GM21528 (cell line): ENCODE measurements at regions not wholly inside any gene's neighbourhood (a gene's known extent, or its start where the extent isn't known, plus 50 kb on each side); places are given as distances from the start of the nearest gene placed in this dataset.
"Not testable (repeated sequence)": the region's sequence is repeated elsewhere in the genome, so short reads cannot be mapped to it uniquely, and the experiment has no call there.

Experiments used
- ATAC-seq: cut with Tn5 transposase; IDR thresholded peaks from one replicate; pipeline ENCODE4 v1.9.1; 2021; ENCODE audit warnings: mild to moderate bottlenecking, moderate library complexity; ENCODE audit not compliant: unreplicated experiment, low FRiP score

DNA sequence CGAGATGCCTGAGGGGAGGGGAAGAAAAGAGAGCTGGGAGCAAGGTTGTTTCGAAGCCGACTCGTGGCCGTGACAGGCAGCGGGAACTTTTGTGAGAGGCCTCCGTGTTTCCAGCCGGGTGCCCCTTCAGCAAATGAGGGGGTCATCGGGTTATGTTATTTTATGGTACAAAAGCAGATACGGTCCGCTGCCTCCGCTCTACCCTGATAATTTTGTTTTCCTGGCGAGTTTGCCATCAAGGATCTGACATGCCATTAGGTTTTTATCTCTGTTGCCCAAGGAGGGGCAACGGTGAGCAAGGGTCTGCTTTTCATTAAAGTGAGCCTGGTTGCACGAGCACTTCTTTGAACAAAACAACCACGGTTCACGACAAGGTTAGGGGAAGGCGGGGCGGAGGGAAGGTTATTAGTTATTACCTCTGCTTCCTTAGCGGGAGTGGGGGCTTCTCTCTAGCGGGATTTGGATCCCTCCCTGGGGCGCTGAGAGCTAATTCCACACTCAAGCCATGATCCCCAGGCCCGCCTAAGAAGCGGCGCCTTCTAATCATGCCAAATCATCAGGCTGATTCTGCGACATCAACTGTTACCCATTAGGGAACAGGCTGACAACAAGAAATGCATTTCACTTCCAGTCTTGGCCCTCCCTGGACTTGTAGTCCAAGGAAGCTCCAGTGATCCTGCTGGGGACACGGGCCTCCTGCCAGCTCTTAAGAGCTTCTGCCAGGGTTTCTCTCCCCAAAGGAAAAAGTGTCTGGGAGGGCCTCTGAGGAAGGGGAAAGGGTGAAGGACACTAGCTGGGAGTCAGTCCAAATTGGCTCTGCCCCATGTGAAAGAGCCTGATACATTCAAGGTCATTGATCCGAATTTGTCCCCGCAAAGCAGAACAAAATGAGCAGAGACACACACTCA is 617.7 kb downstream of the MID1IP1 start:
- no peak for ATAC-seq

DNA sequence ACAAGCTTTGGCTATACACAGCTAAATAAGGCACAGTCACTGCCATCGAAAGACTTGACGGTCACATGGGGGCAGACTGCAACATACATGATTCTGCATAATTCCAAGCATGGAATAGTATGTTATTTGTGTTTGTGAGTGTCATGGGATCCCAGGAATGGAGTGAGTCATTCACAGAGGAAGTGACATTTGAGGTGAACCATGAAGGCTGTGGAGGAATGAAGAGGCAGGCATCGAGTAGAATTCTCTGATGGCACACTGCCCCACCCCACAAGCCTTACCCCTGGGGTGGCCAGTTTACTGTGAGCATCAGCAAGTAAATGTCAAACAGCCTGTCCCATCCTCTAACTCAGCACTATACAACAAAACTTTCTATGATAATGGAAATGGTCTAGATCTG is 619.7 kb downstream of the MID1IP1 start:
- no peak for ATAC-seq

DNA sequence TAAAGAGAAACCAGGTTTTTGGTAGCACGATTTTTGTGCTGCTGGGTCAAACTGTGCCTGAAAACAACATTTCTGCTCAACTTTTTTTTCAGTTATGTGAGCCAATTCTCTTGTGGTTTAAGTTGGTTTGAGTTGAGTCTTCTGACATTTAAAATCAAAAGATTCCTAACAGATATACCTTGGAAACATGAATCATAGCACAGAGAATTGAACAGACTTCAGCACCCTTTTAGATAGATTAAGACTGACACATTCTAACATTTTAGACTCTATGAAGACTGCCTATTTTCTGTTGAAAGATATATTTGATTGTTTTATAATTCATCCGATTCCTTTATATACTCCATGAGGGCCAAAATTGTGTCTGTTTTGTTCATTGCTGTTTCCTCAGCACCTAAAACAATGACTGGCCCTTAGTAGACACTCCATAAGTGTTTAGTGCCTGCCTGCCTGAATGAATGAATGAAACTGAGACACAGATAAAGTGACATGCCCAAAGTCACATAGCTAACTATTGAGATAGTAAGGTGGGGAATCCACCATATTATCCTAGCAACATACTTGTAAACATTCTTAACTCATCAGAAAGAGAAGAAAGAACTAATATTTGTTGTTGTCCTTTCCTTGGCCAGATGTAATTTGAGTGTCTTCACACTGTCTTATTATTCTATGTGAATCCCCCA is 624.0 kb downstream of the MID1IP1 start:
- no peak for ATAC-seq

DNA sequence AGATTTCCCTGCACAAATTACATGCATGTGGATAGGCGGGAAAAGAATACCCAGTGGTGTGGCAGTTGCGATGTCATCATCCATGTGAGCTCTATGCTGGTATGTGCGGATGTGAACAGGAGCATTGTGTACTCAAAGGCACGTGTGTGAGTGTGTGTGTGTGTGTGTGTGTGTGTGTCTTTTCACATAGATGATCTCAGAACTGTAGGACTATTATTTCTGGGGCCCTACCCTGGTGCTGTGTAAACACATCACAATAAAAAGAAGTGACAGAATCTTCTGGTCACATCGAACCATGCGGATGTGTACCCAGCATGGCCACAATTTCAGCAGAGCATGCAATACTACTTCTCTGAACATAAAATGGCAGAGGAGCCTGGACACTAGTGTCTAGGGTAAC is 624.8 kb downstream of the MID1IP1 start:
- no peak for ATAC-seq

DNA sequence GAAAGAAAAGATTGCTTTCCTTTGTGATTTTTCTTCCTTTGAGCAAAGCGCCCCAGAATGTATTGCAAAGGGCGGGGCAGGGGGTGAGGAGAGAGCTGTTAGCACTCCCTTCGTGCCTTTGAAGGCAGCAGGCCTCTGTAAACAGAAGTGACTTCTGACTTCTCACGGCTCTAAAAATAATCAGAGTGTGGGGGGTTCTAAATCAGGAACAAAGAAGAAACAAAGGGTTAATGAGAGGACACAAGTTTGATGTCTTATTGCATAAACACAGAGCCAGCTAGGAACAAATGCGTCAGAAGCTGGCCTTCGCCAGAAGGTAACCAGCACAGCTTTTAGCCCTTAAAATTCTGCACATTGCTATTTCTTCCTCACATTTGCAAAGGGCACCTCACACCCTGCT is 626.2 kb downstream of the MID1IP1 start:
- no peak for ATAC-seq

DNA sequence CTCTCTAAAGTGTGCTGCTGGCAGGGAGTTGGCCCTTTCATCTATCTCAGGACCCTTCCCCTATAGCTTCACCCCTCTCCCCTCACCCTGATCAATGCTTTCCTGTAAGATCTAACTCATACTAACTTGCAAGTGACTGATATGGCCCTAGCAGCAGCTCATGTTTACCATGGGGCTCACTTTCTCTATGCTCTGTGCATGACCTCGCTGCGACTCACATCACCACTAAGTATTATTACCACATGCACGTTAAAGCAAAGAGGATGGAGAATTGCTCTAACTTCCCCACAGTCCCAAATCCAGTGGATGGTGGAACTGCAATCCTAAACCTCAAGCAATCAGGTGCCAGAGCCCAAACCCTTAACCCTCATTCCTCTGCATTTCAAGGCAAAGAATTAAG is 626.6 kb downstream of the MID1IP1 start:
- no peak for ATAC-seq

DNA sequence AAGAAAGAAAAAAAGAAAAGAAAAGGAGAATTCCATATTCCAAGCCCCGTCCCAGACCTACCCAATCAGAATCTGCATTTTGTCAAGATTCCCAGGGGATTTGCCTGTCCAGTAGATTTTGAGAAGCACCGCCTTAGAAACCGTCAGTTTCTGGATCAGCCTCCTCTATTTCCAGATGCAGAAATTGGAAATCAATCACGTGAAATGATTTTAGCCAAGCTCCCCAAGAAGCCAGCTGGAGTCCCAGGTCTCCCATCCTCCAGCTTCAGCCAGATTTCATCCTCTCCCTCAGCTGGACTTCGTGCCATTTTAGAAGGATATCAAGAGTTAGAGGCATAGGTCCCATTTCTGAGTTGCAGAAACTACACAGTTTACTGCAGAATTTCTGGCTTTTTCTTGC is 629.3 kb downstream of the MID1IP1 start:
- ATAC-seq, result no peak

DNA sequence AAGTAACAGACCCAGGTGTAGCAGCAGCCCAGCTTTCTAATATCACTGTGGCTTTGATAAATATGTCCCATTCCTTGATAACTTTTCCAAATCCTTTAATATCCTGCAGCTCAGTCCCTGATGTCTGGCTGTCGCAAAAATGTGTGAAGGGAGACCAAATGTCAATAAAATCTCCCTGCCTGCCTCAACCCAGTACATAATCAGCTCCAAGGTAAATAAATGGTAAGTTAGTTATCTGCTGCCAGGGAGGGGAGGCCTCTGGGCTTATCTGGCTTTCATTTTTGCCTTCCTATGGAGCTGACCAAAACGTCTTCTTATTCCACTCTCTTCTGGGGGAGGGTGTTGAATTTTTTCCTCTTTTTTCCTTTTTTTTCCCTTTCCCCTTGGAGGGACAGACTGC is 630.6 kb downstream of the MID1IP1 start:
- ATAC-seq, result no peak

DNA sequence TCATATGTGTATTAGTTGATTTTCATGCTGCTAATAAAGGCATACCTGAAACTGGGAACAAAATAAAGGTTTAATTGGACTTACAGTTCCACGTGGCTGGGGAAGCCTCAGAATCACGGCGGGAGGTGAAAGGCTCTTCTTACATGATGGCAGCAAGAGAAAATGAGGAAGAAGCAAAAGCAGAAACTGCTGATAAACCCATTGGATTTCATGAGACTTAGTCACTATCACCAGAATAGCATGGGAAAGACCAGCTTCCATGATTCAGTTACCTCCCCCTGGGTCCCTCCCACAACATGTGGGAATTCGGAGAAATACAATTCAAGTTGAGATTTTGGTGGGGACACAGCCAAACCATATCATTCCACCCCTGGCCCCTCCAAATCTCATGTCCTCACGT is 633.4 kb downstream of the MID1IP1 start:
- not testable (repeated sequence) for ATAC-seq

DNA sequence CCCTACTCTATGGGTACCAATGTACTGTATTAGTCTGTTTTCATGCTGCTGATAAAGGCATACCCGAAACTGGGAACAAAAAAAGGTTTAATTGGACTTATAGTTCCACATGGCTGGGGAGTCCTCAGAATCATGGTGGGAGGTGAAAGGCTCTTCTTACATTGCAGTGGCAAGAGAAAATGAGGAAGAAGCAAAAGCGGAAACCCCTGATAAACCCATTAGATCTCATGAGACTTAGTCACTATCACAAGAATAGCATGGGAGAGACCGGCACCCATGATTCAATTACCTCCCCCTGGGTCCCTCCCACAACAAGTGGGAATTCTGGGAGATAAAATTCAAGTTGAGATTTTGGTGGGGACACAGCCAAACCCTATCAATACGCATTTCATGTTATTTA is 635.3 kb downstream of the MID1IP1 start:
- ATAC-seq, result not testable (repeated sequence)

DNA sequence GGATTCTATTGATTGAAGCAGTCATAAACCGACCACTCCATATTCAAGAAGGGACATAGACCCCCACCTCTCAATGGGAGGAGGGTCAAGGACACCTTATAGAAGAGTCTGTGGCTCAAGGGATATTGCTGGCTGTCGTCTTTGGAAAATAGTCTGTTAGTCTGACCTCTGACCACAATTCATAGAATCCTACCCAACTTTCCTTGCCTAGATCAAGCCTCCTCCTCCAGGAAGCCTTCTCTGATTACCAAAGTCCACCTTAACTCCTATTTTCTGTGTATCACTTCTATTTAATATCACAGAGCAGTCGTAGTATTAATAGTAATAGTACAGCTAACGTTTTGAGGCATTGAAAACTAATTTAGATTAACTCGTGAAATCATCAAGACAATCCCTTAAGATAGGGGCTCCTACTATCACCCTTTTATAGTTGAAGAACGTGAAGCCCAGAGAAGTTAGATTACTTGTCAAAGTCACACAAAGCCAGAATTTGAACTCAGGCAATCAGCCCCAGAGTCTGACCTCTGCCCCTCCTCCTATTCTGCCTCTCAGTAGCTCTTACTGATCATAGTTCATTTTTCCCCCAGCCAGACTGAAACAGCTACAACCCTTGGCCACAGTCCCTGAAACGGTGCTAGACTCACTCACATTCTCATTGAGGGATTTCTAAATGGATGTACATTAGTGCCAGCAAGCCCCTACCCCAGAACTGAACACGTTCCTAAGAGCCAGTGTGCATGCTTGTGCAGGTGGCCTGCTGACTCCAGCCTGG is 636.6 kb downstream of the MID1IP1 start:
- ATAC-seq, result no peak

DNA sequence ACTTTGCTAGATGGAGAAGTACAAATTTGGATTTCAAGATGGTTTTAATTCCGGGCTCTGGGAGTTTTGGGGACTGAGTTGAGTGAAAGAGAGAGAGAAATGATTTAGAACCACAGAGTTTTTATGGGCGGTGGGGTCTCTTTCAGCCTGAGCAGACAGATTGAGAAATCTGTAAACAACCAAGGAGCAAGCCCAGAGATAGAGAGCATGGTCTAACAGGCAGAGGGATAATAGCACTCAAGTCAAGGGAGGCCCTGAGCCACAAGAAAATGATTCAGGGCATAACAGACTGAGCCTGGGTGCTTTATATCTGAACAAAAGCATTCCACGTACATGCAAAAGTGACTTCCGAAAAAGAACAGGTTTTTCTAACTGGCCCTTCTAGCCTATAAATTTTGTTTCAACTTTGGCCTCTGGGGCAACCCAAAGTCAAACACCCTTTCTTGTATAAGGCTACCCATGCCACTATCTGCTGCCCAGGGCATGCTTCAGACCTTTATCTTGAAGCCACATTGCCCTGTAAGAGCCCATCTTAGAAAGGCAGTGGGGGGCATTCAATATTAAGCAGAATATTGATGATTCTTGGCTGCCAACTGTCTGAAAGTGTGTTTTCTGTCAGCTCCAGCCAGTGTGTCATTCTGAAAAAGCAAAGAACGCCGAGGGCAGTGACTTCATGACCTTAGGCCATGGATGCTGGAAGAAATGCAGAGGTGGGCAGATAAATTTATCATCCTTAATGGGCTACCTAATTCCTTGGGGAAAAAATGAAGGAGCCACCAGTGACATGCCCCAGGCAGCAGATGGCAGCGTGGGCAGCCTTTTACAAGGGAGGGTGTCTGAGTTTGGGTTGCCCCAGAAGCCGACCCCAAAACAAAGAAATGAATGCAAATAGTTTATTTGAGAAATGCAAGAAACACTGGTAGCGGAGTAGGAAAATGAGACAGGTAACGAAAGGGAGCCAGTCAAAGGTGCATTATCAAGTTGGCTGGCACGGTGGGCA is 637.6 kb downstream of the MID1IP1 start:
- no peak for ATAC-seq

DNA sequence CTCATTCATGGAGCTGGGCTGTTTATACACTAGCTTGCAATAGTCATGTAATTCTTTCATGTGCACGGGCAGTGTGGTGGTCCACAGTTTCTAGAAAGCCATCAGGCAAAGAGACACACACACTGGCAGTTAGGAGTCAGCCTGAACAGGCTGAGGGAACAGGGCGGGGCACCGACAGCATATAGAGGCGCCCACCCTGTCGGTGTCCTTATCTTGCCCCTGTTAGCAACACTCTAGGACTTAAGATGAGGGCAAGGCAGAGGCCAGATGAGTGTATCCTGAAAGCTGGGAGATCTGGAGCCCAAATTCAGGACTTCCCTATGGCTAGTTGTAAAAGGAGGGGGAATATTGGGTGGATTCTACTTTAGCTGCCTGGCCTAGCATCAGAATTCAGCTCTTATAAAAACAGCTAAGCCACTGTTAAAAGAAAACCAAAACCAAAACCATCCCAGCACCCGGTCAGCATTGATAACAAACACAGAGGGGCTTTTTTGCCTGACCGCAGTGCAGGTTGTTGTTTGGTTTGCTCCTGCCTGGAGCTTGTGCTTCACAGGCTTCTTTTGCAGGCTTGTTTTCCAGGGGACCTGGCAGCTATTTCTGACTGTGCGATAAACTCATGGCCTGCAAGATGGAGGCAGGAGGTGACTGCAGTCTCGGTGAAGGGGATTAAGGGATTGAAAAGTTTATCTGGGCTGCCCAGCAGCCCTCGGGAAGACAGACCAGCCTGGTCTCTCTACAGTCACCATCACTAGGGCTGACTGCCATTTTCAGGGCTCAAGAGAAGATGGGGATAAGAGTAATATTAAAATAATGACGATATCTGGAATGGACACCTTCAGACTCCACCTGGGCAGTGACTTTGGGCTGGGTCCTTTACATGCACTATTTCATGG is 638.9 kb downstream of the MID1IP1 start:
- peak; percentile 79 for ATAC-seq

DNA sequence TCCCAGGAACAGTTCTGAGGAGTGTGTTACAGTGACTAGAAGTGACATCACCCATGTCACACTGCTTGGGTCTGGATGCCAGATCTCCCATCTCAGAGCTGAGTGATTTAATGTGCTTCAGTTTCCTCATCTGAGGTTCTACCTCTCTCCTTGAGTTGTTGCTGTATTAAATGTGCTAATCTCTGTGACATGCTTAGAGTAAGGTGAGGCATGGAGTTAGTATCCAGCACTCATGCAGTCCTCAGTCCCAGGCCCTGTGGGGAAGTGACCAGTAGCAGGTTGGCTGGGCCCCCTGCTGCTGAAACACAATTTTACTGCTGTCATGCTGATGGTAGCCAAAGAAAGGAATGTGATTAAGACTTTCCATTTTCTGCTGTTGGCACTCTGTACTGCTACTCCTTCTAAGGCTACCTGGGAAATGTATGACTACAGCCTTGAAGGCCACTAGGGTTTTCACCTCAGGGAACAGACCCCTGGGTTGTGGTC is 639.6 kb downstream of the MID1IP1 start:
- ATAC-seq, result no peak

DNA sequence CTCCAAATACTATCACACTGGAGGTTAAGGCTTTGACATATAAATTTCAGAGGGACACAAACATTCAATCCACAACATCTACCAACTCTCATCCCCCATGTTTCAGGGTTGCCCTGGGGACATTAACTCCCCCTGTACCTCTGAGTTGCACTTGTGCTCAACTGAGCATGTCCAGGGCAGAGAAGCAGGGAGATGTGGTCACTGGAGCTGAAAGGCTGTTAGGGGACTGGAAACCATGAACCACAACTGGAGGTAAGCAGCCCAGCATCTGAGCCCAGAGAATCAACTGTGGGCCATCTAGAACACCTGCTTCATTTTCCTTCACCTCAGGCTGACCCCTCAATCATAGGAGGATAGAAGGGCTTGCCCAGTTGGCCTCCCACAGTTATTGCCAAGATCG is 641.1 kb downstream of the MID1IP1 start:
- ATAC-seq, result no peak

DNA sequence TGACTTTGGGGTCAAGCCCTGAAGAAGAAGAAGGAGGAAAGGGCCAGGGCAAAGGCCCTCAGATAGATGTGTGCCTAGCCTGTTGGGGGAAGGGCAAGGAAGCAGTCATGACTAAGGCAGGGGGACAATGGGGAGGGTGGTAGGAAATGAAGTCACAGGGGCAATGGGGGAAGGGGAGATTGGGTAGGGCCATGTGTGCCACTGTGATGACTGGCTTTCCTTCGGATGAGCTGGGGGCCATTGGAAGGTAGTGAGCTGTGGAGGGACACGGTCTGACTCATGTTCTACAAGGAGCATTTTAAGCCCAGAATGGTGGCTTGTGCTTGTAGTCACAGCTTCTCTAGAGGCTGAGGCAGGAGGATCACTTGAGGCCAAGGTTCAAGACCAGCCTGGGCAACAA is 642.0 kb downstream of the MID1IP1 start:
- no peak for ATAC-seq

DNA sequence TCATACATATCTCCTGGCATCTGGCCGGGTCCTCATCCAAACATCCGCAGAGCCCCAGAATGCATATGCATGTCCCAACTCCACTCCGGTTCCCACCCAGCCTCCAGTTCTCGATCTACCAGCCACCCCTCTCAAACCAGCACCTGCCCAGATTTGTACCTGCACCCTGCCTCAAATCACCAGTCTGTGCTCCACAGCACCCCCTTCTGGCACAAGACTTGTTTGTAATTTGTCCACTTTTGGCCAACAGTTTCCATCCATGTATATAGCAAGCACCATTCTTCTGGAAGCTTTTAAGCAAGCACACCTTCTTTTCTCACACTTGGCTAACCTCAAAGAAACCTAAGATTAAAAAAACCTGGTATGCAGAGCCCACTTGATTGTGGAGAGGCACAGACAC is 644.1 kb downstream of the MID1IP1 start:
- ATAC-seq, result no peak

DNA sequence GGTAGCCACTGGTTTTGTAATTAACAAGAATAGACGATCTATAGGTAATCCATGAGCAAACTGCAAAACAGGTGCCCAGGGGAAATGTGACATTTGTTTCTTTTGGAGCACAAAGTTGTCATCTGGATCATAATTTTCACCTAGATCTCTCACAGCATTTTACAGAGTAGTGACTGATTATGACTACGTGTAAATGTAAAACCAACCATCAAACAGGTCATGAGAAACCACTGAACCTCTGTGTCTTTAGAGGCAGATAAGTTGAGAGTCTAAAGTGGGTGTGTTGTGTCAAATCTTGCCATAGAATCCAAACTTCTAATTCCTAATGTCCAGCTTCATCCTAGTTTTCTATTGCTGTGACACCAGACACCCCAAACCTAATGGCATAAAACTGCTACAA is 648.1 kb downstream of the MID1IP1 start:
- no peak for ATAC-seq
